NOMO-1 treated with dmso at 0.1 percent for 144 hours (cell line): ENCODE measurements at regions not wholly inside any gene's neighbourhood (a gene's known extent, or its start where the extent isn't known, plus 50 kb on each side); places are given as distances from the start of the nearest gene placed in this dataset.

ENCODE experiments used
- DNase-seq: peaks from one replicate; lab custom pipeline; 2025; ENCODE audit not compliant: unreplicated experiment; lab: John Stamatoyannopoulos, UW

- no peak for DNase-seq
These were observed 226.3 kb upstream of the LDB2 start for GRCh38 chr4:17124767-17125166.

GRCh38 chr4:17120761-17121160 lies 222.3 kb upstream of the LDB2 start:
- no peak for DNase-seq

GRCh38 chr4:17117746-17118145 lies 219.3 kb upstream of the LDB2 start:
- no peak for DNase-seq

GRCh38 chr4:17115583-17115982 lies 217.1 kb upstream of the LDB2 start:
- no peak for DNase-seq

GRCh38 chr4:17112292-17112659 lies 213.8 kb upstream of the LDB2 start:
- DNase-seq, result no peak

GRCh38 chr4:17109126-17109525 lies 210.7 kb upstream of the LDB2 start:
- DNase-seq, result no peak

GRCh38 chr4:17103231-17103630 lies 204.8 kb upstream of the LDB2 start:
- DNase-seq, result no peak

- no peak for DNase-seq
These were observed 200.6 kb upstream of the LDB2 start for GRCh38 chr4:17098996-17099395.

GRCh38 chr4:17098401-17098800 lies 200.0 kb upstream of the LDB2 start:
- no peak for DNase-seq

- DNase-seq, result no peak
These were observed 198.9 kb upstream of the LDB2 start for GRCh38 chr4:17097362-17097761.

- DNase-seq, result no peak
These were observed 198.2 kb upstream of the LDB2 start for GRCh38 chr4:17096692-17097091.

GRCh38 chr4:17095771-17096170 lies 197.3 kb upstream of the LDB2 start:
- no peak for DNase-seq

- no peak for DNase-seq
These were observed 196.4 kb upstream of the LDB2 start for GRCh38 chr4:17094876-17095210.

GRCh38 chr4:17094159-17094875 lies 195.9 kb upstream of the LDB2 start:
- no peak for DNase-seq

GRCh38 chr4:17093481-17093880 lies 195.0 kb upstream of the LDB2 start:
- no peak for DNase-seq

- DNase-seq, result no peak
These were observed 194.4 kb upstream of the LDB2 start for GRCh38 chr4:17092736-17093437.

- DNase-seq, result no peak
These were observed 192.7 kb upstream of the LDB2 start for GRCh38 chr4:17091104-17091503.

GRCh38 chr4:17090063-17090462 lies 191.6 kb upstream of the LDB2 start:
- DNase-seq, result no peak

- no peak for DNase-seq
These were observed 187.0 kb upstream of the LDB2 start for GRCh38 chr4:17085416-17085815.

GRCh38 chr4:17082186-17082585 lies 183.7 kb upstream of the LDB2 start:
- DNase-seq, result no peak

- DNase-seq, result no peak
These were observed 182.7 kb upstream of the LDB2 start for GRCh38 chr4:17081179-17081578.

GRCh38 chr4:17077105-17077504 lies 178.7 kb upstream of the LDB2 start:
- DNase-seq, result no peak

- no peak for DNase-seq
These were observed 174.0 kb upstream of the LDB2 start for GRCh38 chr4:17072483-17072882.
